GM21786 (cell line): ENCODE measurements at regions not wholly inside any gene's neighbourhood (a gene's known extent, or its start where the extent isn't known, plus 50 kb on each side); places are given as distances from the start of the nearest gene placed in this dataset.
"Not testable (repeated sequence)": the region's sequence is repeated elsewhere in the genome, so short reads cannot be mapped to it uniquely, and the experiment has no call there.

Source experiments
- ATAC-seq: cut with Tn5 transposase; IDR thresholded peaks from one replicate; pipeline ENCODE4 v1.9.1; 2021; ENCODE audit not compliant: unreplicated experiment

- ATAC-seq: no peak
Observed at GRCh38 chr5:145585443-145586148, 249.5 kb downstream of the PRELID2 start.

- no peak for ATAC-seq
Observed at GRCh38 chr5:145579301-145579700, 255.8 kb downstream of the PRELID2 start.

- no peak for ATAC-seq
Observed at GRCh38 chr5:145574889-145575573, 260.1 kb downstream of the PRELID2 start.

DNA sequence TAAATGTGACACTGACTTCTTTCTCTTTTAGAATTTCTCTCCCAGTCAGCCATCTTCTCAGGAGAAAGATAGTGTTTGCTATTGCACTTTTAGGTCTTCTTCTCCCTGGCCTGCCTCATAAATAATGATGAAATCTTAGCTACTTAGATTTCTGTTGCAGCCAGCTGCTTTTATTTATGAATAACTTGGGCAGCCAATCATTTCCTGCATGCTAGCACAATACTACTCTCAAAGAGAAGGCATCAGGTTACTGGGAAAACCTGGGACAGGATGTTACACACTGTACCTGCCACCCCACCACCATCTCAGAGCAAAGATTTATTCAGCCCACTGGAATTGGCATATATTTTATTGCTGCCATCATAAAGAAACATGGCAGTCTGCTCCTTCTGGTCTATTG, 266.6 kb downstream of the PRELID2 start:
- ATAC-seq: no peak

- no peak for ATAC-seq
Observed at GRCh38 chr5:145562931-145563330, 272.2 kb downstream of the PRELID2 start.

DNA sequence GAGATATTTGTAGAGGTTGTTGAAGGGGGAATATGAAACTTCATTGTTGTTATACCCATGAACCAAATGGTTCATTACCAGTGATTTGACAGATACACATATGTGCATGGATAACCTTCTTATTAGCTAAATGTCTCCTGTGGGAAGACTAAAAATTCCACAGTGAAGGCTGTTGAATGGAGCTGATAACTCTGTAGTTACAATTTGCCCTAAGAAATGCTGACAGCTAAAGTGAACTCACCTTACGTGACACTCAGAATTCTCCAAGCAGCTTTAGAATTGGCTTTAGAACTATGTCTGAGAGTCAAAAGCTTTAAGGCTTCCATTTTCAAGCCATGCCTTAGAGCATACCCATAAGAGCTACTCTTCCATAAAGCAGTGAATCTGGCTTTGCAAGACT, 276.9 kb downstream of the PRELID2 start:
- no peak for ATAC-seq

- no peak for ATAC-seq
Observed at GRCh38 chr5:145557345-145557744, 277.8 kb downstream of the PRELID2 start.

DNA sequence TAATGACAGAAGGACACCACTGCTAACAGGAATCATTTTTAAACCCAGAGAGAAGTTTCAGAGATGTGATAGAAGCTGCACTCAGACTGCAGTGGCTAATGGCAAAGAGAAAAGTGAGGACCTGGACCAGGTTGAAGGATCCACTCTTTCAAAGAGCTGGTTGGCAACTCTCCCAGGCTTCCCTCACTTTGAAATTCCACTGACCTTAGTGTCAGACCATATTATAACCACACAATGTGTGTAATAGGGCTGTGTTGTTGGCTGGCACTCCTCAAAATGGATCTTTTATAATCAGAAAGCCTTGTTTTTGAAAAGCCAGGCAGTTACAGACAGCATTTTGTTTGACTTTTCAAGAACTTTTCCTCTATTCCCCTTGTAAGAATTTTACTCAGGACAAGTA, 280.7 kb downstream of the PRELID2 start:
- no peak for ATAC-seq

DNA sequence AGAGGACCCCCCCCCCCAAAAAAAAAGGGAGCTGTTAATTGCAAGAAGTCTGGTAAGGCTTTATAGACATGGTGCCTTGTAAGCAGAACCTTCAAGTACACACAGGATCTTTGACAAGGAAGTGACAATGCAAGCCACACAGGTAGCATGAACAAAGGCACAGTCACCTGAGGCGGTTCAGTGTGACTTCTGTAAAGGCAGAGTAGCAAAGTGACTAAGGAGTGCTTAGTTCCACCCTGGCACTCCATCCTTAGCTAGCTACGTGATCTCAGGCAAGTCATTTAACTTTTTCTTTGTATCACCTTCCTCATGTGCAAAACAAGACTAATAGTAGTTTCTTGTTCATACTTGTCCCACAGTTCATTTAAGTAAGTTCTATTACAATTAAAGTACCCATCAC, 282.0 kb downstream of the PRELID2 start:
- no peak for ATAC-seq

DNA sequence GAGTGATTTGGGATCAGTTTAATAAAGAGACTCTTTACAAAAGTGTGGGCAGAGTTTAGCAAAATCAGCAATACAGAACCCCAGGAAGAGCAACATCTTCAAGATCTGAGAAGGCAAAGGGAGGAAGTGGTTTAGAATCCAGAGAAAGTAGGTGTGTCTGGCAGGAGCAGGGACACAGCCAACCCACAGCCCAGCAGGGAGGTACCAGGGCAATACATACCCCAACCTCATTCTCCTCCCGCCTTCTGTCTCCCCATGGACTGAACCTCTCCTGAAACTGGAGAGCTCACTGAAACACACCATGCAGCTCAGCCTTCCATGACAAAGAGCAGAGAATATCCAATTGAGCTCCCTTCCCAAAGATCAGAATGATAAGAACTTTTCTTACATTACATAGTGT, 283.4 kb downstream of the PRELID2 start:
- no peak for ATAC-seq

DNA sequence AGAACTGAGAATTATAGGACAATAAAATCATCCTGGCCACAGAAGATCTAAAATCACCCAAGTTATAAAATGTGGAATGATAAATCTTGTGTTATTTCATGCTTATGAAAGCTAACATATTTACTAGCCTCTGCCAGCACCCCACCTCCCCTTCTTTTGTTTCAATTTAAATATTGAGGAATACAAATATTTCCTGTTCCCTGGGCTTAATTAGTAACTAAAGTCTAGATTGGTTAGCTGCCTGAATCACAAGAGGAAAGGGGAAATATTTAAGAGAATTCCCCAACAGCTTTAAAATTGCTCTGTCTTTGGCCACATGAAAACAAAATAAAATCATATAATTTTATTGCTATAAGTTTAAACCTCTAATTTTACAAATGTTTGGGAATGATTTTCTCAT, 287.0 kb downstream of the PRELID2 start:
- ATAC-seq: no peak

DNA sequence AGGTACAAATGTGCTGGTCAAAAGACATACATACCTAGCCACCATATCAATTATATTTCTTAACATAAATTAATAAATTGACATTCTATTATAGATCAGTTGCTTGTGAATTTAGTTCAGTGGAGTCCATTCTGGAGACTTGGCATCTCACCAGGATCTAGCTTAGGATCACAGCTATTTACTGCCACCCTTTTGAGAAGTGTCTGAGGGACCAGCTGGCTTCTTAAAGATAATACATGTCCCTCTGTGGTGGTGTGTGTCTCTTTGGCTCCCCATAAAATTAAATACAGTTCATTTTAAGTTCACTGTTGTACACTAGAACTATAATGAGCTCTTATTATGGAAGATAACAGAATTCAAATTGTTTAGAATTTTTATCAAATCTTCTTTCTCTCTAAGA, 290.7 kb downstream of the PRELID2 start:
- ATAC-seq: no peak

GRCh38 chr5:145543968-145544367, 291.2 kb downstream of the PRELID2 start:
- no peak for ATAC-seq

GRCh38 chr5:145540375-145540774, 294.8 kb downstream of the PRELID2 start:
- no peak for ATAC-seq

GRCh38 chr5:145539201-145539600, 295.9 kb downstream of the PRELID2 start:
- ATAC-seq: no peak

- ATAC-seq: no peak
Observed at GRCh38 chr5:145536133-145536532, 299.0 kb downstream of the PRELID2 start.

- ATAC-seq: no peak
Observed at GRCh38 chr5:145531038-145531734, 304.0 kb downstream of the PRELID2 start.

- no peak for ATAC-seq
Observed at GRCh38 chr5:145521523-145521922, 313.6 kb downstream of the PRELID2 start.

DNA sequence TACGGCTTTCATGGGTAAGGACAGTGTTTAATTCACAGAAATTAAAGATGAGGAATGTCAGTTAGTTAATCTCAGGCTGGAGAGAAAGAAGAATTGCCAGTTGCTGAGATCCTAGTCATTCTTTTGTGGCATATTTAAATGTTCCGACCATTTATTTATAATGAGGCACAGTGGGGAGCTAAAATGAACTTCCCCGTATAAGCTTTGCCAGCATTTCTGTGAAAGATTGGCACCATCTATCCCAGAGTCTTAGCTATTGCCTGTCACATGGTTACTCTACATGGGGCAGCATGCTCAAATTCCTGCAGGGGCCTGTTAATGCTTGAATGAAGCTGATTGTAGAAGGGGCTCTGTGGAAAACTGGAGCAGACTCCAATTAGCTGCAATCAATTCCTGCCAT, 314.1 kb downstream of the PRELID2 start:
- ATAC-seq: no peak

GRCh38 chr5:145520335-145520734, 314.8 kb downstream of the PRELID2 start:
- ATAC-seq: no peak

DNA sequence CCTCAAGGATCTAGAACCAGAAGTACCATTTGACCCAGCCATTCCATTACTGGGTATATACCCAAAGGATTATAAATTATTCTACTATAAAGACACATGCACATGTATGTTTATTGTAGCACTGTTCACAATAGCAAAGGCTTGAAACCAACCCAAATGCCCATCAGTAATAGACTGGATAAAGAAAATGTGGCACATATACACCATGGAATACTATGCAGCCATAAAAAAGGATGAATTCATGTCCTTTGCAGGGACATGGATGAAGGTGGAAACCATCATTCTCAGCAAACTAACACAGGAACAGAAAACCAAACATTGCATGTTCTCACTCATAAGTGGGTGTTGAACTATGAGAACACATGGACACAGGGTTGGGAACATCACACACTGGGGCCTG, 317.6 kb downstream of the PRELID2 start:
- ATAC-seq: not testable (repeated sequence)

GRCh38 chr5:145511351-145511750, 323.8 kb downstream of the PRELID2 start:
- no peak for ATAC-seq
